ENCODE measurements at regions not wholly inside any gene's neighbourhood (a gene's known extent, or its start where the extent isn't known, plus 50 kb on each side); places are given as distances from the start of the nearest gene placed in this dataset.

DNA sequence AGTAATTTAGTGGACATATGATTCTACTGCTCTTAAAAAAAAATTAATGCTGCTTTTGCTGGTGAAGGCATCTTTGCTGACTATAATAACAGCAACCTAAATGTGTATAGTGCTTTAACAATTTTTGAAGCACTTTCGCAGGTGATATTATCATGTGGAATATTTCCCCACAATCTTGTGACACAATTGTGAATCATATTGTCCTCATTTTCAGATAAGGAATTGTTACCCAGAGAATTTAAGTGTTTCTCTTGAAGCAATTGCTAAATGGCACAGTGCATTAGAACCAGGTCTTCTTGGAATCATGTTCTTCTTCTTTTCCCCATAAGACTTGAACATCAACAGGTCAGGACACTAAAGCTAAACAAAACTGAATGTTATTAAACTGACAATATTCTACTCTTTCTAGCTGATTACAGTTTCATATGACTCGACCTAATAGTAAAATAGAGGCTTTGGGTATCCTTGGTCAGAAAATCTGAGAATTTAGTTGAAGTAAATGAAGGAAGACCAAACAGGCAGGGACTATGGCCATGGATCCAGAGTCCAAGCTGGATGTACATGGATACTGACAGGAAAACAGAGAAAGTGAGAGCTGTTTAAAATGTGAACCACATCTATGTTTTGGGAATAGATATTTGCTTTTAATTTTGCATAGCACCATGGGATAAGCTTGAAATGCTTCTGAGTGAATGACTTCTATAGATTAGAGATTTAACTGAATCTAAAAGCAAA lies 121.8 kb upstream of the SLC35B3 start:
- Histone ChIP-seq H3K36me3 (no peaks in the 10 kb centered on the region), H3K4me1 (no peaks in the 10 kb centered on the region), H3K4me3 (no peak overlapping the region), H3K27me3 (no peaks in the 10 kb centered on the region), H3K27ac (no peak overlapping the region), H3K9me3 (no peaks in the 10 kb centered on the region)
- DNase-seq (ENCODE audit: extremely low spot score in 2 of 2), result no peak
- TF ChIP-seq POLR2A (IDR thresholded peaks at IDR 0.05) (no peak), POLR2AphosphoS5 (IDR thresholded peaks at IDR 0.05; ENCODE audit: insufficient read depth in 1 of 2, low read depth in 1 of 2) (no peak)
- TF ChIP-seq, protein P1, sequence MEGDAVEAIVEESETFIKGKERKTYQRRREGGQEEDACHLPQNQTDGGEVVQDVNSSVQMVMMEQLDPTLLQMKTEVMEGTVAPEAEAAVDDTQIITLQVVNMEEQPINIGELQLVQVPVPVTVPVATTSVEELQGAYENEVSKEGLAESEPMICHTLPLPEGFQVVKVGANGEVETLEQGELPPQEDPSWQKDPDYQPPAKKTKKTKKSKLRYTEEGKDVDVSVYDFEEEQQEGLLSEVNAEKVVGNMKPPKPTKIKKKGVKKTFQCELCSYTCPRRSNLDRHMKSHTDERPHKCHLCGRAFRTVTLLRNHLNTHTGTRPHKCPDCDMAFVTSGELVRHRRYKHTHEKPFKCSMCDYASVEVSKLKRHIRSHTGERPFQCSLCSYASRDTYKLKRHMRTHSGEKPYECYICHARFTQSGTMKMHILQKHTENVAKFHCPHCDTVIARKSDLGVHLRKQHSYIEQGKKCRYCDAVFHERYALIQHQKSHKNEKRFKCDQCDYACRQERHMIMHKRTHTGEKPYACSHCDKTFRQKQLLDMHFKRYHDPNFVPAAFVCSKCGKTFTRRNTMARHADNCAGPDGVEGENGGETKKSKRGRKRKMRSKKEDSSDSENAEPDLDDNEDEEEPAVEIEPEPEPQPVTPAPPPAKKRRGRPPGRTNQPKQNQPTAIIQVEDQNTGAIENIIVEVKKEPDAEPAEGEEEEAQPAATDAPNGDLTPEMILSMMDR (IDR thresholded peaks at IDR 0.05), result no peak
- intact Hi-C loops (cut with DNase I), result no loop called here

DNA sequence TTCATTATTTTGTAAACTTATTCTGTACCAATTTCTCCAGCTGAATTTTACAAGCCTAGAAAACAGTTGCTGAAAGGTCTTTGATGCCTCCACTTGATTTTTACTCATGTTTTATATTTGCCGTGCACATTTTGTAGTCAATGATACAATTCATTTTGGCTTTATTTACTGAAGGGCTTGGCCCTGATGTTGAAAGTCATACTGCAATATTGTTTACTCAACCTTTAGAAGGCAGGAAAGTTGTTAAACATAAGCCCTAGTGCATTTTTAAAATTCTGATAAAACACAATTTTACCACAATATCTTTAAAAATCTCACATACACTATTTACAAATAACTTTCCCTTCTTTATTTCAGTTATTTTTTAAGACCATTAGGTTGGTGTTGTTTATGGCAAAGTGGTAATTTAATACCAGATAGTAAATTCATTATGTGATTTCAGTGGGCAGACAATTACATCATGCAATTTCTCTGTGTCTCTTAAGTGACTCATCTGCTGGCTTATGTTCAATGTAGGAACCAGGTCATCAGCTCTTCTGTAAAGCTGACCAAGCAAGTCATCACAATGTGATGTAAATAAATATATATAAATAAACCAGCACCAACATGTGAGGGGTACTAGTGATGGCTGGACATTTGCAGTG lies 121.1 kb upstream of the SLC35B3 start:
- no peaks in the 10 kb centered on the region for H3K4me1 ChIP-seq
- H3K27ac ChIP-seq, result no peak overlapping the region
- H3K9me3 ChIP-seq, result no peaks in the 10 kb centered on the region
- TF ChIP-seq POLR2AphosphoS5 (IDR thresholded peaks at IDR 0.05; ENCODE audit: insufficient read depth in 1 of 2, low read depth in 1 of 2), result no peak
- no peak for TF ChIP-seq POLR2A (IDR thresholded peaks at IDR 0.05)
- TF ChIP-seq, protein P1 (IDR thresholded peaks at IDR 0.05), result no peak
- DNase-seq (ENCODE audit: extremely low spot score in 2 of 2), result no peak
- no peak overlapping the region for H3K4me3 ChIP-seq
- H3K27me3 ChIP-seq, result no peaks in the 10 kb centered on the region
- intact Hi-C loops (cut with DNase I), result no loop called here
- H3K36me3 ChIP-seq, result no peaks in the 10 kb centered on the region

DNA sequence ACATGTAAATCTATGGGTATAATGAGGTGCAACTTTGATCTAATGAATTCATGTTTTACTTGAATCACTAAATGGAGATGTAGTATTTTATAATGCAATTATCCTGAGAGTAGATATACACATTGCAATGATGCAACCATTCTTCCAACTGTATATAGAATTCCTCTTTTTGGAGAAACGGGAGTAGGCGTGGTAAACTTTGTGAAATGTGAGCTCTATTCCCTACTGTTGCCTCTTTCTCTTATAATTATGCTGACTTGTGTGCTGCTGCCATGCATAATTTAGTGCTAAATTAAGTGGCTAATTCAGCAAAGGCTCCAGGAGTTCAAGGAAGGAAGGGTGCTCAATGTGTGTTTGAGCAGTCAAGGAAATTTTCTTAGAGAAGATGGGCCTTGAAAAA lies 116.6 kb upstream of the SLC35B3 start:
- no peaks in the 10 kb centered on the region for H3K36me3 ChIP-seq
- no peaks in the 10 kb centered on the region for H3K4me1 ChIP-seq
- DNase-seq (ENCODE audit: extremely low spot score in 2 of 2), result no peak
- no peak overlapping the region for H3K4me3 ChIP-seq
- TF ChIP-seq, protein P1 (IDR thresholded peaks at IDR 0.05), result no peak
- TF ChIP-seq POLR2AphosphoS5 (IDR thresholded peaks at IDR 0.05; ENCODE audit: insufficient read depth in 1 of 2, low read depth in 1 of 2) (no peak), POLR2A (IDR thresholded peaks at IDR 0.05) (no peak)
- H3K27me3 ChIP-seq, result no peaks in the 10 kb centered on the region
- intact Hi-C loops (cut with DNase I), result no loop called here
- H3K27ac ChIP-seq, result no peak overlapping the region
- no peaks in the 10 kb centered on the region for H3K9me3 ChIP-seq

DNA sequence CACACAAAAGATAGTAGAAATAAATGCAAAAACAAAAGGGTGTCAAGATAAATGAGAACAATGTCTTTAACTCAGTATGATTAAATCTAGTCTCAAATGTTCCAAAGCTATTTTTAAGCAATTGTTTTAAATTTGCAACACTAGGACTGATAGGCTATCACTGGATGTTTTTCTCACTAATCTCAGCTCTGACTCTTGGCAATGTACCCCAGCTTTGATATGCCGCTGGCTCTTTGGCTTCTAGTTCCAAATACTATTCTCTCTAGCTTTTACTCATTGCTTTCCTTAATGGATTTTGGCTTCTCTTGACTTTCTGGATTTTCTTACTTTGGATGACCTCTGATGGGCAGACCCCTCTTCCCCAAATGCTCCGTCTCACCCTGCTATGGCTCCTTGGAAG lies 116.0 kb upstream of the SLC35B3 start:
- Histone ChIP-seq H3K27me3 (no peaks in the 10 kb centered on the region), H3K4me3 (no peak overlapping the region), H3K27ac (no peak overlapping the region), H3K4me1 (no peaks in the 10 kb centered on the region), H3K9me3 (no peaks in the 10 kb centered on the region), H3K36me3 (no peaks in the 10 kb centered on the region)
- intact Hi-C loops (cut with DNase I), result no loop called here
- TF ChIP-seq POLR2AphosphoS5 (IDR thresholded peaks at IDR 0.05; ENCODE audit: insufficient read depth in 1 of 2, low read depth in 1 of 2) (no peak), POLR2A (IDR thresholded peaks at IDR 0.05) (no peak)
- TF ChIP-seq, protein P1 (IDR thresholded peaks at IDR 0.05), result no peak
- no peak for DNase-seq (ENCODE audit: extremely low spot score in 2 of 2)

Data from vagina (tissue), 2 donors.